Cardiac muscle cell (in vitro differentiated cells and primary cell): ENCODE measurements at regions not wholly inside any gene's neighbourhood (a gene's known extent, or its start where the extent isn't known, plus 50 kb on each side); places are given as distances from the start of the nearest gene placed in this dataset.
A peak's percentile ranks its signal among the peaks of the same experiment; 100 is the strongest.

Source experiments
- DNase-seq, 2 donors: peaks; one replicate each; pipeline versions ENCODE4 v3.0.0 to v3.0.0-alpha.2; 2010 to 2017; ENCODE audit warnings: low read depth in 1 of 2, low spot score in 1 of 2
- H3K27ac ChIP-seq: fragments of 200-600 bp; sonication (generic); 2 replicates; pipeline ENCODE4 v1.5.1; 2016
- H3K27me3 ChIP-seq: fragments of 200-600 bp; sonication (generic); 2 replicates; pipeline ENCODE4 v1.6.0; 2016; ENCODE audit warnings: control low read depth
- H3K36me3 ChIP-seq: fragments of 200-600 bp; sonication (generic); 2 replicates; pipeline ENCODE4 v1.5.1; 2016; ENCODE audit warnings: control low read depth
- H3K4me1 ChIP-seq: fragments of 200-600 bp; sonication (generic); 2 replicates; pipeline ENCODE4 v1.8.1; 2017; ENCODE audit warnings: low read depth, mild to moderate bottlenecking, mixed run types
- H3K4me3 ChIP-seq: fragments of 200-600 bp; sonication (generic); 2 replicates; pipeline ENCODE4 v1.5.1; 2016; ENCODE audit warnings: mild to moderate bottlenecking
- H3K9me3 ChIP-seq: fragments of 200-600 bp; sonication (generic); 2 replicates; pipeline ENCODE4 v1.5.1; 2017; ENCODE audit warnings: low read depth, mild to moderate bottlenecking, control low read depth
- TF ChIP-seq, protein P1 (sequence below): IDR thresholded peaks from 2 replicates; pipeline ENCODE4 v1.5.1; 2012; ENCODE audit warnings: low read depth, mild to moderate bottlenecking, low read length

DNA sequence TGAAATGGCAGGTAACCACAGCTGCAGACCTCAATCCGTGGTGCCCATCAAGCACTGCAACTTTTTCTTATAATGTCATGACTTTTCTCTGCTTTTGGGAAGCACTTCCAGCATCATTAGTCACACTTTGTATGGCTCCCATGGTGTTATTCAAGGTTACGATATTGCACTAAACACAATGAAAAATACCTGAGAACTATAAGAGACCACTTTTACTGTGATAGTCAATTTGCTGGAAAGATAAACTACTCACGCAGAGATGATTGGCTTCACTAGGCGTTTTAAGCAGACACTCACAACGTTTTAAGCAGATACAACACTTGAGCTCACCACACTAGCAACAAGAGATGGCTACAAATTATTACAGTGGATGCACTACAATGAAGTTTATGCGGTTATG, 103.2 kb upstream of the CHRM3 start:
- H3K4me1 ChIP-seq = peaks cover 9% of the 10 kb centered on the region
- no peaks in the 10 kb centered on the region for H3K9me3 ChIP-seq
- no peak overlapping the region for H3K27ac ChIP-seq
- DNase-seq = no peak
- H3K4me3 ChIP-seq = no peak overlapping the region
- no peaks in the 10 kb centered on the region for H3K27me3 ChIP-seq
- H3K36me3 ChIP-seq = no peaks in the 10 kb centered on the region
- TF ChIP-seq, protein P1, sequence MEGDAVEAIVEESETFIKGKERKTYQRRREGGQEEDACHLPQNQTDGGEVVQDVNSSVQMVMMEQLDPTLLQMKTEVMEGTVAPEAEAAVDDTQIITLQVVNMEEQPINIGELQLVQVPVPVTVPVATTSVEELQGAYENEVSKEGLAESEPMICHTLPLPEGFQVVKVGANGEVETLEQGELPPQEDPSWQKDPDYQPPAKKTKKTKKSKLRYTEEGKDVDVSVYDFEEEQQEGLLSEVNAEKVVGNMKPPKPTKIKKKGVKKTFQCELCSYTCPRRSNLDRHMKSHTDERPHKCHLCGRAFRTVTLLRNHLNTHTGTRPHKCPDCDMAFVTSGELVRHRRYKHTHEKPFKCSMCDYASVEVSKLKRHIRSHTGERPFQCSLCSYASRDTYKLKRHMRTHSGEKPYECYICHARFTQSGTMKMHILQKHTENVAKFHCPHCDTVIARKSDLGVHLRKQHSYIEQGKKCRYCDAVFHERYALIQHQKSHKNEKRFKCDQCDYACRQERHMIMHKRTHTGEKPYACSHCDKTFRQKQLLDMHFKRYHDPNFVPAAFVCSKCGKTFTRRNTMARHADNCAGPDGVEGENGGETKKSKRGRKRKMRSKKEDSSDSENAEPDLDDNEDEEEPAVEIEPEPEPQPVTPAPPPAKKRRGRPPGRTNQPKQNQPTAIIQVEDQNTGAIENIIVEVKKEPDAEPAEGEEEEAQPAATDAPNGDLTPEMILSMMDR = no peak

DNA sequence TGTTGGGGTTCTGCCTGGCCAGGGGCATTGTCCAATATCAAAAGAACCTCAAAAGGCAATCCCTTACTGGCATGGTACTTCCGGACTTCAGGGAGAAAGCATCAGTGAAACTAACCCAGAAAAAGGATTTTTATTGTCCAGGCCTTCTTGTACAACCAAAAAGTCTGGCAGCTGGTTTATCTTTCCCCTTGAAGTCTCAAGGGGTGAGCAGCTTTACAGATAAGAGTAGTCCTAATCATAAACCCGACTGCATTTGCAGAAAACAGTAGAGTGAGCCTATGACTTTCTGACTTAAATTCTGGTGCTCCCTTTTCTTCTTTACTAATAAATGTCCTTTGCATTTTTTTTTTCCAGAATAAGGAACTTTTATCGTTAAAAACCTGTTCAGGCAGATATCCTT, 104.0 kb upstream of the CHRM3 start:
- peak in 1 of 2 donors; percentile 1 for DNase-seq
- Histone ChIP-seq H3K36me3 (no peaks in the 10 kb centered on the region), H3K4me1 (peaks cover 9% of the 10 kb centered on the region), H3K4me3 (no peak overlapping the region), H3K9me3 (no peaks in the 10 kb centered on the region), H3K27ac (no peak overlapping the region), H3K27me3 (no peaks in the 10 kb centered on the region)
- TF ChIP-seq, protein P1 = no peak

DNA sequence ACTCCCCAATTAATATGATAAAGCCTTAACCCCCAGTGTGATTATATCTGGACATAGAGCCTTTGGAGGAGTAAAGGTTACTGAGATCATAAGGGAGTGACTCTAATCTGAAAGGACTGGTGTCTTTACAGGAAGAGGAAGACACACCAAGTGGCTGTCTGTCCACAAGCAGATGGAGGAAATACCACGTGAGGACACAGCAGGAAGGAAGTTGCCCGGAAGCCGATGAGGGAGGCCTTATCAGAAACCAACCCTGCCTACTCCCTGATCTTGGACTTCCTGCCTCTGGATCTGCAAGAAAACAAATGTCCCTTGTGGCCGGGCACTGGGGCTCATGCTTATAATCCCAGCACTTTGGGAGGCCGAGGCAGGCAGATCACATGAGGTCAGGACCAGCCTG, 110.3 kb upstream of the CHRM3 start:
- Histone ChIP-seq H3K9me3 (no peaks in the 10 kb centered on the region), H3K27me3 (no peaks in the 10 kb centered on the region), H3K36me3 (no peaks in the 10 kb centered on the region), H3K27ac (no peak overlapping the region), H3K4me1 (no peaks in the 10 kb centered on the region), H3K4me3 (no peak overlapping the region)
- TF ChIP-seq, protein P1 = no peak
- DNase-seq = no peak

DNA sequence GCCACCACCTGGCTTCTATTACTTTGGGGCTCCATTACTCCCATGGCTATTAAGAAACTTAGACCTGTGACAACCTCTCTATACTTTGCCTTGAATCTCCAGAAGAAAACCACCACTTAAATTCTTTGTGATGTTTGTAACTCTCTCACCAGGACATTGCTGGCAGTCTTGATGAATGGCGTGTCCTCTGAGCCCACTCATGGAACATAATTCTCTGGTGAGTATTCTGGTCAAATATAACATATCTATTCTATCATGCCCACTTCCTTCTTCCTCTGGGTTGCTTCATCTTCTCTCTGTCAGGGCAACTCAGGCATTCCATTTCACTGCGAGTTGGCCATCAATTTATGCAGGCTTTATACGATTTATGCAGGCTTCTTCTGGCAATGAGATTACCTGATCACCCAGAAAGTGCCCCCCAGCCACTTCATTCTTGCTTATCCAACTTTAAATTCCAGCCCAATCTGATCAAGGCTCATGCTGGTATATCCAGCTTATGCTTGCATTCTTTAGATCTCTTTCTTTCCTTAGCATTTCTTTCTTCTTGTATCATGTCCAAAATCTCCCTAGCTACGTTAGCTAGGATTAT, 112.0 kb upstream of the CHRM3 start:
- Histone ChIP-seq H3K27ac (no peak overlapping the region), H3K4me1 (no peaks in the 10 kb centered on the region), H3K4me3 (no peak overlapping the region), H3K27me3 (no peaks in the 10 kb centered on the region), H3K36me3 (no peaks in the 10 kb centered on the region), H3K9me3 (no peaks in the 10 kb centered on the region)
- TF ChIP-seq, protein P1 = no peak
- DNase-seq = no peak

DNA sequence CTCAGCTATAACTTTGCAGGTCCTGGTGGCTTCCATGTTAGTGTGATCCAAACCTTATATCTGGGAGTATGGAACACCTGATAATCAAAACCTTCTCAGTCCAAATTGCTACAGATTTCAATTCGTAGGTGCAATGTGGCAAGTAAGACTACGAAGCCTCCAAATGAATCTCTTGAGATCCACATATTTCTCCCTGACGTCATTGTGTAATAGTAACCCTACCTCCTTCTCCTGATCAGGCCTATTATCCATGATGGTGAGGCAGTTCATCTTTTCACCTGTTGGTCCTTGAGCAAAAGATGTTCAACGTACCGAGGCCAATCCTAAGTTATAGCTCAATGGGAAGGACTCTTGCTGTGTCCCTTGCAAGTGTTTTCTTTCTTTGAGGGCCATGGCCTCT, 115.9 kb upstream of the CHRM3 start:
- Histone ChIP-seq H3K36me3 (no peaks in the 10 kb centered on the region), H3K4me1 (no peaks in the 10 kb centered on the region), H3K9me3 (no peaks in the 10 kb centered on the region), H3K27me3 (no peaks in the 10 kb centered on the region), H3K4me3 (no peak overlapping the region), H3K27ac (no peak overlapping the region)
- TF ChIP-seq, protein P1 = no peak
- no peak for DNase-seq

DNA sequence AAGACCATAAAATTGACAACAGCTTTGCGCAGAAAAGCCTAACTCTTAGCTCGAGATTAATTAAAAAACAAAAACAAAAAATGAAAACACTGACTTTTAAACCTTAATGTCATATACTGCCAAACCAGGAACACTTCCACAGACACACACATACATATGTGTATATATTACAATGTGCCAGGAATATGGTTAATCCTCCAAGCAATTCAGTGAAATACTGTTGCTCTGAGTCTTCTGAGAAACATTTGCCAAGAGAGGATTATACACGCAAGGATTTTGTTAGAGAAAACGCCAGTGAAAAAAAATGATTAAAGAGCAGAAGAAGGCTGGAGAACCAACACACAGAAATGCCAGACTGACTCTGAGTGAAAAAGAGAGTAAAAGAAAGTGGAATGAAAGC, 116.7 kb upstream of the CHRM3 start:
- TF ChIP-seq, protein P1 = no peak
- Histone ChIP-seq H3K27ac (no peak overlapping the region), H3K36me3 (no peaks in the 10 kb centered on the region), H3K9me3 (no peaks in the 10 kb centered on the region), H3K4me3 (no peak overlapping the region), H3K27me3 (no peaks in the 10 kb centered on the region), H3K4me1 (no peaks in the 10 kb centered on the region)
- no peak for DNase-seq
